GM13977 (cell line): ENCODE measurements at regions not wholly inside any gene's neighbourhood (a gene's known extent, or its start where the extent isn't known, plus 50 kb on each side); places are given as distances from the start of the nearest gene placed in this dataset.

Source experiments
- DNase-seq: peaks from one replicate; pipeline ENCODE4 v3.0.0; 2012; ENCODE audit warnings: low spot score
- CTCF ChIP-seq: IDR thresholded peaks from 2 replicates; pipeline ENCODE4 v1.5.1; 2012; ENCODE audit warnings: mild to moderate bottlenecking, control low read depth; ENCODE audit not compliant: insufficient read depth; ENCODE audit errors: extremely low read depth, missing control alignments
- in situ Hi-C: fragments of 300-500 bp; cut with MboI; formaldehyde crosslinking; loops from one replicate; pipeline ENCODE4 v1.12.0; 2022; ENCODE audit warnings: low sequenced_read_pairs, low pct_unique_long_range_greater_than_20kb, mixed read lengths, inconsistent platforms; ENCODE audit not compliant: unreplicated experiment

- no peak for DNase-seq
- in situ Hi-C loops: no loop called here
- TF ChIP-seq CTCF: no peak
Measured at GRCh38 chr2:108182489-108182888, 57.3 kb upstream of the SULT1C3 start.

- in situ Hi-C loops: no loop called here
- DNase-seq: peak; percentile 9
- TF ChIP-seq CTCF: peak; percentile 56
Measured at GRCh38 chr2:108184419-108184818, 55.3 kb upstream of the SULT1C3 start.

- no peak for TF ChIP-seq CTCF
- DNase-seq: no peak
- in situ Hi-C loops: no loop called here
Measured at GRCh38 chr2:108189316-108189715, 50.5 kb upstream of the SULT1C3 start.
